GM12878 (cell line): ENCODE measurements at regions not wholly inside any gene's neighbourhood (a gene's known extent, or its start where the extent isn't known, plus 50 kb on each side); places are given as distances from the start of the nearest gene placed in this dataset.

Experiments used
- ATAC-seq: fragments of 200-7000 bp; cut with Tn5 transposase; 3 replicates; pipeline ENCODE4 v1.9.1; 2020; ENCODE audit warnings: mild to moderate bottlenecking, moderate library complexity
- BruUV-seq: library from RNA; stranded (reverse); fragments of 400-500 nt; replicated peaks from 2 replicates; lab custom pipeline; 2021; lab: Mats Ljungman, UMichigan
- CTCF ChIA-PET: fragments of 300-600 bp; sonication (Branson Sonifier 250); formaldehyde crosslinking; extraction: SDS; loops from one replicate; lab custom pipeline; 2021; ENCODE audit warnings: inconsistent platforms; lab: Yijun Ruan, JAX
- POLR2A ChIA-PET: fragments of 350-600 bp; formaldehyde crosslinking; extraction: SDS; loops from one replicate; lab custom pipeline; 2021; ENCODE audit warnings: inconsistent platforms; lab: Charles Lee
- RAD21 ChIA-PET: fragments of 300-600 bp; sonication (Branson Sonifier 250); formaldehyde crosslinking; loops from one replicate; lab custom pipeline; 2023; ENCODE audit warnings: antibody characterized with exemption; ENCODE audit not compliant: unreplicated experiment; lab: Charles Lee
- SMC1A ChIA-PET: fragments of 300-600 bp; sonication (Branson Sonifier 250); formaldehyde crosslinking; loops from one replicate; lab custom pipeline; 2023; ENCODE audit not compliant: unreplicated experiment, uncharacterized antibody; lab: Charles Lee
- DNase-seq: peaks from one replicate; pipeline ENCODE4 v3.0.0-alpha.2; 2011; ENCODE audit warnings: low read depth, low spot score
- FAIRE-seq: peaks from 3 replicates; lab custom pipeline; 2011; peaks lifted over from hg19 to GRCh38; lab: Jason Lieb, UNC
- H2AFZ ChIP-seq: 2 replicates; pipeline ENCODE4 v1.6.0; 2011; ENCODE audit warnings: low read depth, low read length, control low read depth; ENCODE audit not compliant: control insufficient read depth
- H3K27ac ChIP-seq: 2 replicates; pipeline ENCODE4 v1.5.1; 2011; ENCODE audit warnings: control low read depth; ENCODE audit not compliant: control insufficient read depth, insufficient read depth
- H3K27me3 ChIP-seq, 2 experiments: replicated peaks in 1 of 2; 2 replicates each; pipeline versions ENCODE4 v1.6.0 to v1.6.1; 2011; ENCODE audit warnings: low read length in 1 of 2; ENCODE audit not compliant: control insufficient read depth in 2 of 2, insufficient read depth in 2 of 2
- H3K36me3 ChIP-seq, 2 experiments: 2 replicates each; pipeline ENCODE4 v1.5.1; 2011; ENCODE audit warnings: low read length in 1 of 2; ENCODE audit not compliant: control insufficient read depth in 2 of 2, insufficient read depth in 2 of 2
- H3K4me1 ChIP-seq: 2 replicates; pipeline ENCODE4 v1.6.1; 2011; ENCODE audit warnings: mild to moderate bottlenecking, low read length, moderate library complexity, mixed read lengths; ENCODE audit not compliant: control insufficient read depth, insufficient read depth
- H3K4me2 ChIP-seq: 2 replicates; pipeline ENCODE4 v1.6.0; 2011; ENCODE audit warnings: control low read depth; ENCODE audit not compliant: control insufficient read depth, insufficient read depth
- H3K4me3 ChIP-seq: fragments of 200-600 bp; sonication (generic); 2 replicates; pipeline ENCODE4 v1.5.1; 2016
- H3K79me2 ChIP-seq: 2 replicates; pipeline ENCODE4 v1.6.0; 2011; ENCODE audit warnings: low read length; ENCODE audit not compliant: control insufficient read depth, insufficient read depth
- H3K9ac ChIP-seq: 2 replicates; pipeline ENCODE4 v1.8.0; 2011; ENCODE audit warnings: low read length, control low read depth, mixed read lengths; ENCODE audit not compliant: control insufficient read depth, insufficient read depth
- H3K9me3 ChIP-seq: replicated peaks from 3 replicates; pipeline ENCODE4 v1.5.1; 2011; ENCODE audit warnings: mild to moderate bottlenecking, low read length; ENCODE audit not compliant: control insufficient read depth, insufficient read depth
- H4K20me1 ChIP-seq: 2 replicates; pipeline ENCODE4 v1.6.0; 2011; ENCODE audit not compliant: control insufficient read depth, insufficient read depth
- BHLHE40 ChIP-seq, 2 experiments: fragments of 450-650 bp in 1 of 2; IDR thresholded peaks; 2 replicates each; pipeline ENCODE4 v1.6.1; 2011 to 2017; ENCODE audit warnings: low read depth in 2 of 2, borderline replicate concordance in 1 of 2, improper control_type of control experiment in 1 of 2, low read length in 1 of 2, mild to moderate bottlenecking in 1 of 2
- BRCA1 ChIP-seq: IDR thresholded peaks from 2 replicates; pipeline ENCODE4 v1.6.1; 2011; ENCODE audit warnings: low read depth, low read length, improper control_type of control experiment
- CBX3 ChIP-seq: fragments of 200-600 bp; sonication (generic); IDR thresholded peaks from 2 replicates; pipeline ENCODE4 v1.6.1; 2016; ENCODE audit warnings: low read depth, borderline replicate concordance
- KAT2A ChIP-seq: conservative IDR thresholded peaks from 2 replicates; pipeline ENCODE4 v1.6.1; 2011; ENCODE audit warnings: low read depth, low read length; ENCODE audit not compliant: control insufficient read depth
- LARP7 ChIP-seq: fragments of 450-650 bp; IDR thresholded peaks from 2 replicates; pipeline ENCODE4 v1.6.1; 2017; ENCODE audit warnings: mild to moderate bottlenecking
- NFIC ChIP-seq: IDR thresholded peaks from 2 replicates; pipeline ENCODE4 v1.6.1; 2012; ENCODE audit warnings: low read depth, mild to moderate bottlenecking, inconsistent platforms, low read length, moderate library complexity
- NR2C2 ChIP-seq: IDR thresholded peaks from 2 replicates; pipeline ENCODE4 v1.6.1; 2011; ENCODE audit warnings: borderline replicate concordance, low read depth; ENCODE audit not compliant: control insufficient read depth, insufficient read length
- POLR2A ChIP-seq: IDR thresholded peaks from 2 replicates; pipeline ENCODE4 v1.6.1; 2011; ENCODE audit warnings: low read depth, mild to moderate bottlenecking, low read length
- RCOR1 ChIP-seq: conservative IDR thresholded peaks from 2 replicates; pipeline ENCODE4 v1.6.1; 2012; ENCODE audit warnings: low read depth, low read length, improper control_type of control experiment
- STAT3 ChIP-seq: IDR thresholded peaks from 2 replicates; pipeline ENCODE4 v1.6.1; 2011; ENCODE audit warnings: low read depth, low read length, improper control_type of control experiment
- ZBED1 ChIP-seq: IDR thresholded peaks from 2 replicates; pipeline ENCODE4 v1.6.1; 2016; ENCODE audit warnings: borderline replicate concordance
- ZNF207 ChIP-seq: fragments of 450-650 bp; IDR thresholded peaks from 2 replicates; pipeline ENCODE4 v1.6.1; 2014; ENCODE audit warnings: antibody characterized with exemption, mild to moderate bottlenecking, borderline replicate concordance
- ZNF274 ChIP-seq: IDR thresholded peaks from one replicate; pipeline ENCODE4 v1.8.0; 2011; ENCODE audit not compliant: insufficient read length, insufficient read depth
- ZSCAN29 ChIP-seq: fragments of 450-650 bp; IDR thresholded peaks from 2 replicates; pipeline ENCODE4 v1.6.1; 2017; ENCODE audit warnings: mild to moderate bottlenecking, moderate library complexity
- WGBS: methylation state at CpG from one replicate; pipeline ENCODE4 v1.1.6; 2016; ENCODE audit warnings: low lambda C conversion rate; ENCODE audit not compliant: insufficient replicate concordance, insufficient coverage; ENCODE audit errors: missing lambda C conversion rate; 5-methylcytosine and 5-hydroxymethylcytosine counted together
- in situ Hi-C: fragments of 300-500 bp; cut with MboI; formaldehyde crosslinking; loops from 9 replicates; pipeline ENCODE4 v1.14.3; 2018; ENCODE audit warnings: mixed read lengths
- intact Hi-C: fragments of 100-400 bp; cut with micrococcal nuclease; formaldehyde crosslinking; loops from one replicate; pipeline ENCODE4 v1.14.2; 2022; ENCODE audit not compliant: unreplicated experiment
- TF ChIP-seq, protein P1 (sequence below): fragments of 450-650 bp; IDR thresholded peaks from 2 replicates; pipeline ENCODE4 v1.6.1; 2017; ENCODE audit warnings: mild to moderate bottlenecking, moderate library complexity

DNA sequence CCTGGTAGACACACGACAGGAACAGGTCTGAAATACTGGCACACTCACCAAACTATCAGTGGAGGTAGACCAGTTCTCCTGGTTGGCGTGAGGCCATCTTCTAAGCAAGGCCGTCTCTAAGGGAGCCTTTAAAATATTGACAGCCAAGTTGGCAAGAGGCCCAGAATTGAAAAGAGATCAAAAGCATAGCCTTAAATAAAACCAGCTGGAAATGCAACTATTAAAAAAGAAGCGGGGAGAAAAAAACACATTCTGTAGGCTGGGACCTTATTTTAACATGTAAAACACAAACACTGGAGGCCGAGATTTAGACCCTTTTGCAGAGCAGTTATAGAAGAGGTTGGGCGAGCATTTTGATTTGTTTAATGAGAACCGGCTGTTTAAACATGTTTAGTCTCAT, 233.0 kb upstream of the CLNK start:
- Histone ChIP-seq H3K9me3 (no peaks in the 10 kb centered on the region; the same call in 2 of the 3 replicates), H3K9ac (no peak overlapping the region), H3K4me3 (no peak overlapping the region), H4K20me1 (no peaks in the 10 kb centered on the region), H3K27me3 (no peaks in the 10 kb centered on the region), H3K79me2 (no peaks in the 10 kb centered on the region), H3K4me2 (no peak overlapping the region), H3K4me1 (no peaks in the 10 kb centered on the region), H3K36me3 (no peaks in the 10 kb centered on the region), H3K27ac (no peak overlapping the region), H2AFZ (no peak overlapping the region)
- ChIA-PET SMC1A (interaction anchor here (1.0 to 2.1 kb wide), 2 partner anchors 24 to 217 kb away, joined by 3 to 8 read pairs; no protein-coding TSS in a partner anchor), RAD21 (no interaction called here), POLR2A (no interaction called here), CTCF (interaction anchor here (1.5 kb wide), 1 partner anchor 34 kb away, joined by 4 read pairs; no protein-coding TSS in a partner anchor)
- DNase-seq, result no peak
- FAIRE-seq, result no peak
- WGBS, result 70% methylated on average over 7 of the region's 7 CpGs
- intact Hi-C loops (no loop called here), in situ Hi-C loops (no loop called here)
- no peak for ATAC-seq
- TF ChIP-seq STAT3 (no peak), ZBED1 (no peak), BRCA1 (no peak), ZNF274 (no peak), NR2C2 (no peak), ZSCAN29 (no peak), BHLHE40 (IDR thresholded peaks at IDR 0.05; ENCODE audit: borderline replicate concordance in 1 of 2, low read depth in 2 of 2, low read length in 1 of 2) (no peak), RCOR1 (no peak), POLR2A (no peak), ZNF207 (no peak), KAT2A (no peak), NFIC (no peak), LARP7 (no peak), CBX3 (no peak)
- TF ChIP-seq, protein P1, sequence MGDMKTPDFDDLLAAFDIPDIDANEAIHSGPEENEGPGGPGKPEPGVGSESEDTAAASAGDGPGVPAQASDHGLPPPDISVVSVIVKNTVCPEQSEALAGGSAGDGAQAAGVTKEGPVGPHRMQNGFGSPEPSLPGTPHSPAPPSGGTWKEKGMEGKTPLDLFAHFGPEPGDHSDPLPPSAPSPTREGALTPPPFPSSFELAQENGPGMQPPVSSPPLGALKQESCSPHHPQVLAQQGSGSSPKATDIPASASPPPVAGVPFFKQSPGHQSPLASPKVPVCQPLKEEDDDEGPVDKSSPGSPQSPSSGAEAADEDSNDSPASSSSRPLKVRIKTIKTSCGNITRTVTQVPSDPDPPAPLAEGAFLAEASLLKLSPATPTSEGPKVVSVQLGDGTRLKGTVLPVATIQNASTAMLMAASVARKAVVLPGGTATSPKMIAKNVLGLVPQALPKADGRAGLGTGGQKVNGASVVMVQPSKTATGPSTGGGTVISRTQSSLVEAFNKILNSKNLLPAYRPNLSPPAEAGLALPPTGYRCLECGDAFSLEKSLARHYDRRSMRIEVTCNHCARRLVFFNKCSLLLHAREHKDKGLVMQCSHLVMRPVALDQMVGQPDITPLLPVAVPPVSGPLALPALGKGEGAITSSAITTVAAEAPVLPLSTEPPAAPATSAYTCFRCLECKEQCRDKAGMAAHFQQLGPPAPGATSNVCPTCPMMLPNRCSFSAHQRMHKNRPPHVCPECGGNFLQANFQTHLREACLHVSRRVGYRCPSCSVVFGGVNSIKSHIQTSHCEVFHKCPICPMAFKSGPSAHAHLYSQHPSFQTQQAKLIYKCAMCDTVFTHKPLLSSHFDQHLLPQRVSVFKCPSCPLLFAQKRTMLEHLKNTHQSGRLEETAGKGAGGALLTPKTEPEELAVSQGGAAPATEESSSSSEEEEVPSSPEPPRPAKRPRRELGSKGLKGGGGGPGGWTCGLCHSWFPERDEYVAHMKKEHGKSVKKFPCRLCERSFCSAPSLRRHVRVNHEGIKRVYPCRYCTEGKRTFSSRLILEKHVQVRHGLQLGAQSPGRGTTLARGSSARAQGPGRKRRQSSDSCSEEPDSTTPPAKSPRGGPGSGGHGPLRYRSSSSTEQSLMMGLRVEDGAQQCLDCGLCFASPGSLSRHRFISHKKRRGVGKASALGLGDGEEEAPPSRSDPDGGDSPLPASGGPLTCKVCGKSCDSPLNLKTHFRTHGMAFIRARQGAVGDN, result no peak
- BruUV-seq, result no TSS peak
